Lung (tissue), 11 donors: ENCODE measurements at regions not wholly inside any gene's neighbourhood (a gene's known extent, or its start where the extent isn't known, plus 50 kb on each side); places are given as distances from the start of the nearest gene placed in this dataset.

Experiments used
- ATAC-seq: fragments of 200-7000 bp; cut with Tn5 transposase; one replicate; pipeline ENCODE4 v1.9.1; 2020; ENCODE audit warnings: moderate number of reproducible peaks; ENCODE audit not compliant: insufficient read depth, low FRiP score
- DNase-seq, 3 donors: peaks; one replicate each; pipeline ENCODE4 v3.0.0-alpha.2; 2013 to 2017
- H3K27ac ChIP-seq, 2 donors: one replicate each; pipeline ENCODE4 v1.5.1; 2013; ENCODE audit warnings: mild to moderate bottlenecking in 2 of 2, moderate library complexity in 2 of 2, control low read depth in 1 of 2, inconsistent platforms in 1 of 2, low read depth in 1 of 2, low read length in 1 of 2
- H3K27me3 ChIP-seq, 3 donors: one replicate each; pipeline ENCODE4 v1.5.1; 2013; ENCODE audit warnings: low read length in 2 of 3; ENCODE audit not compliant: control insufficient read depth in 3 of 3, insufficient read depth in 3 of 3
- H3K36me3 ChIP-seq, 4 donors: one replicate each; pipeline ENCODE4 v1.5.1; 2013; ENCODE audit warnings: low read length in 4 of 4, mild to moderate bottlenecking in 1 of 4, moderate library complexity in 1 of 4; ENCODE audit not compliant: control insufficient read depth in 4 of 4, insufficient read depth in 4 of 4
- H3K4me1 ChIP-seq, 5 donors: one replicate each; pipeline ENCODE4 v1.5.1; 2013; ENCODE audit warnings: low read length in 5 of 5, mild to moderate bottlenecking in 2 of 5, moderate library complexity in 1 of 5; ENCODE audit not compliant: control insufficient read depth in 5 of 5, insufficient read depth in 5 of 5
- H3K4me3 ChIP-seq: one replicate; pipeline ENCODE4 v1.5.1; 2013; ENCODE audit warnings: mild to moderate bottlenecking, control low read depth, moderate library complexity
- H3K9ac ChIP-seq, 2 donors: one replicate each; pipeline ENCODE4 v1.5.1; 2013; ENCODE audit warnings: low read length in 2 of 2, control low read depth in 1 of 2; ENCODE audit not compliant: insufficient read depth in 1 of 2
- H3K9me3 ChIP-seq, 4 donors: one replicate each; pipeline ENCODE4 v1.5.1; 2013; ENCODE audit warnings: low read length in 3 of 4, mild to moderate bottlenecking in 1 of 4, moderate library complexity in 1 of 4; ENCODE audit not compliant: control insufficient read depth in 4 of 4, insufficient read depth in 3 of 4
- CTCF ChIP-seq: IDR thresholded peaks from 2 replicates; pipeline ENCODE4 v1.5.1; 2012; ENCODE audit warnings: mild to moderate bottlenecking; ENCODE audit errors: control extremely low read depth, extremely low read depth
- WGBS, 2 donors: extraction: QIAGEN DNeasy Blood & Tissue Kit; methylation state at CpG; one replicate each; pipeline ENCODE4 v1.1.7; 2013; 5-methylcytosine and 5-hydroxymethylcytosine counted together
- donor health status: control.
- donor health status: control.
- donor health status: Bipolar disorder and iron deficiency.
- donor health status: healthy.
- donor health status: DM: yes; HTN: yes; CAD: no.

- Histone ChIP-seq H3K4me3 (no peak overlapping the region), H3K9ac (no peak overlapping the region), H3K4me1 (no peaks in the 10 kb centered on the region), H3K36me3 (no peaks in the 10 kb centered on the region), H3K27ac (no peak overlapping the region), H3K27me3 (no peaks in the 10 kb centered on the region), H3K9me3 (no peaks in the 10 kb centered on the region)
- ATAC-seq, result no peak
- TF ChIP-seq CTCF, result no peak
- WGBS, 2 donors, result 86 to 96% methylated on average over 2 of the region's 2 CpGs
- DNase-seq, result no peak
Measured at GRCh38 chr5:63650581-63650980, 311.7 kb downstream of the HTR1A start.

- H3K4me1 ChIP-seq, result no peaks in the 10 kb centered on the region
- no peak overlapping the region for H3K27ac ChIP-seq
- H3K36me3 ChIP-seq, result no peaks in the 10 kb centered on the region
- ATAC-seq (no peak), DNase-seq (no peak)
- no peak overlapping the region for H3K9ac ChIP-seq
- no peaks in the 10 kb centered on the region for H3K27me3 ChIP-seq
- TF ChIP-seq CTCF, result no peak
- H3K4me3 ChIP-seq, result no peak overlapping the region
- H3K9me3 ChIP-seq, result no peaks in the 10 kb centered on the region
Measured at GRCh38 chr5:63648376-63648775, 313.9 kb downstream of the HTR1A start.

GRCh38 chr5:63629951-63630630, 332.2 kb downstream of the HTR1A start:
- Histone ChIP-seq H3K4me1 (no peaks in the 10 kb centered on the region), H3K9me3 (peaks cover 0 to 2% (median under 1%) of the 10 kb centered on the region in 4 donors), H3K4me3 (no peak overlapping the region), H3K27ac (no peak overlapping the region), H3K36me3 (no peaks in the 10 kb centered on the region), H3K27me3 (no peaks in the 10 kb centered on the region), H3K9ac (no peak overlapping the region)
- no peak for DNase-seq
- WGBS, 2 donors, result 89 to 91% methylated on average over 4 of the region's 4 CpGs
- no peak for TF ChIP-seq CTCF
- ATAC-seq, result no peak

- TF ChIP-seq CTCF, result no peak
- no peak overlapping the region for H3K4me3 ChIP-seq
- H3K27ac ChIP-seq, result no peak overlapping the region
- no peaks in the 10 kb centered on the region for H3K9me3 ChIP-seq
- no peak overlapping the region for H3K9ac ChIP-seq
- H3K4me1 ChIP-seq, result no peaks in the 10 kb centered on the region
- ATAC-seq (no peak), DNase-seq (no peak)
- no peaks in the 10 kb centered on the region for H3K27me3 ChIP-seq
- WGBS, 2 donors, result 88 to 92% methylated on average over 3 of the region's 3 CpGs
- no peaks in the 10 kb centered on the region for H3K36me3 ChIP-seq
Measured at GRCh38 chr5:63613442-63613841, 348.8 kb downstream of the HTR1A start.
